ENCODE measurements at regions not wholly inside any gene's neighbourhood (a gene's known extent, or its start where the extent isn't known, plus 50 kb on each side); places are given as distances from the start of the nearest gene placed in this dataset.

- TF ChIP-seq EZH2 (IDR thresholded peaks at IDR 0.05; ENCODE audit: borderline replicate concordance) = no peak
- TF ChIP-seq CTCF (IDR thresholded peaks at IDR 0.05; ENCODE audit: poor library complexity) = no peak
- no peak for TF ChIP-seq EZH2phosphoT487 (IDR thresholded peaks at IDR 0.05; ENCODE audit: low read depth, severe bottlenecking, unreplicated experiment)
Observed at GRCh38 chr5:15131909-15132308, 260.3 kb upstream of the ANKH start.
